ENCODE measurements at regions not wholly inside any gene's neighbourhood (a gene's known extent, or its start where the extent isn't known, plus 50 kb on each side); places are given as distances from the start of the nearest gene placed in this dataset.

DNA sequence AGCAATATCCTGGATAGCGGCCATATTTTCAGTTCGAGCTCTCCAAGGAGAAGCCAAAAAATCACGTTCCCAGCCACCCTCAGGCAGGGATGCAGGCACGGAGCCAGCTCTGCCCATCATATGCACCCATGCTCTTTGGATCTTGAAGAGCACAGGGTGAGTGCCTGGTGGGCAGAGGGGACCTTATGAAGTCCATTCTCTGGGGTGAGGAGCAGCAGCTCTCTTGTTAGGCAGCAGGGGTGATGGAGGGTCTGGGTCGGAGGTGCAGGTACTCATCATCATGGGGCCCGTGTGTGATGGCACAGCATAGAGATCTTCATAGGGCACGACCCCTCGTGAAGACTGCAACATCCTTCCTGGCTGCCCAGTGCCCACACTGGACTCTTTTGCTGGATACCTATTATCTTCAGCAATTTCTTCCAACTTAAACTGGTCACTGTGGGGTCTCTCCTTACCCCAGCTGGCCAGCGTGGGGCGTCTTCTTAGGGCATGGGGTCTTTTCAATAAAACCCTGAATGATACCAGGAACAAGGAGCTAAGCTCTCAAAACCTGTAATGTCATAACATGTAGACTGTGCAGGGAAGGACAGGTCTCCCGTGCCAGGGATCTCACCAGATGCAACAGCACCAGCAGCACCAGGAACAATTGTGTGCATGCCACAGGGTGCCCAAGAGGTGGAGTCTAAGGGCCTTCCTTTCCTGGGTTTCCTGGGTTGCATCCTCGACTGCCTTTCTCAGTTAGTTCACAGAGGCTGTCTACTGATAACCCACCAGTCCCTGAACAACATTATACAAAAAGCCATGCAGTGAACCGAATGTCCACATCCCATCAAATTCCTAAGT lies 165.0 kb downstream of the TENT4A start:
- TF ChIP-seq, protein P1, sequence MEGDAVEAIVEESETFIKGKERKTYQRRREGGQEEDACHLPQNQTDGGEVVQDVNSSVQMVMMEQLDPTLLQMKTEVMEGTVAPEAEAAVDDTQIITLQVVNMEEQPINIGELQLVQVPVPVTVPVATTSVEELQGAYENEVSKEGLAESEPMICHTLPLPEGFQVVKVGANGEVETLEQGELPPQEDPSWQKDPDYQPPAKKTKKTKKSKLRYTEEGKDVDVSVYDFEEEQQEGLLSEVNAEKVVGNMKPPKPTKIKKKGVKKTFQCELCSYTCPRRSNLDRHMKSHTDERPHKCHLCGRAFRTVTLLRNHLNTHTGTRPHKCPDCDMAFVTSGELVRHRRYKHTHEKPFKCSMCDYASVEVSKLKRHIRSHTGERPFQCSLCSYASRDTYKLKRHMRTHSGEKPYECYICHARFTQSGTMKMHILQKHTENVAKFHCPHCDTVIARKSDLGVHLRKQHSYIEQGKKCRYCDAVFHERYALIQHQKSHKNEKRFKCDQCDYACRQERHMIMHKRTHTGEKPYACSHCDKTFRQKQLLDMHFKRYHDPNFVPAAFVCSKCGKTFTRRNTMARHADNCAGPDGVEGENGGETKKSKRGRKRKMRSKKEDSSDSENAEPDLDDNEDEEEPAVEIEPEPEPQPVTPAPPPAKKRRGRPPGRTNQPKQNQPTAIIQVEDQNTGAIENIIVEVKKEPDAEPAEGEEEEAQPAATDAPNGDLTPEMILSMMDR (IDR thresholded peaks at IDR 0.05; ENCODE audit: low read depth, low read length, poor library complexity, severe bottlenecking), result no peak
- TF ChIP-seq EZH2phosphoT487 (IDR thresholded peaks at IDR 0.05; ENCODE audit: borderline replicate concordance, low read length), result no peak
